ENCODE measurements at regions not wholly inside any gene's neighbourhood (a gene's known extent, or its start where the extent isn't known, plus 50 kb on each side); places are given as distances from the start of the nearest gene placed in this dataset.

DNA sequence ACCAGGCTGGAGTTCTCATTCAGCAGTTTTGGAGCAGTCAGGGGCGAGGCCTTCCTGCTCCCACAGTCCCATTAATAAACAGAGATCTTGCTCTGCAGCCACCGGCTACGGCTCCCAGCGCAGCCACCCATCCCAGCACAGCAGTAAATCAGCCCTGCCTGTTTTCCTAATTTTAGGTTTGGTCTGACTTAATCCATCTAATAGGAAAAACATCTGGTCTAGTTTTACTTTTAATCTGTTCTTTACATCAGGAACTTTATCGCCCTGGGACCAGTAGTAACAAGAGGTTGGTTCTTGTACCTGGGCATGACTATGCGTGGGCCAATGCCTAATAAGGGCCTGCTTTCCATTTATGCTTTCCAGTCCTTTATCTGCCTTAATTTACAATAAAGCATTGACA lies 264.0 kb upstream of the DPH6 start:
- no peaks in the 10 kb centered on the region for H3K9me3 ChIP-seq (ENCODE audit: insufficient read depth, low read length, severe bottlenecking)
- H4K20me1 ChIP-seq (ENCODE audit: insufficient read depth, low read length) = no peaks in the 10 kb centered on the region
- H2AFZ ChIP-seq (ENCODE audit: low read depth, low read length) = no peak overlapping the region
- H3K4me3 ChIP-seq (ENCODE audit: low read depth in 1 of 2, low read length in 2 of 2) = no peak overlapping the region
- no peaks in the 10 kb centered on the region for H3K27me3 ChIP-seq (ENCODE audit: insufficient read depth, low read length, poor library complexity)
- H3K4me1 ChIP-seq (ENCODE audit: insufficient read depth, low read length) = no peaks in the 10 kb centered on the region
- no peak for TF ChIP-seq EZH2 (IDR thresholded peaks at IDR 0.05; ENCODE audit: borderline replicate concordance, low read depth, low read length, severe bottlenecking)
- TF ChIP-seq, protein P1, sequence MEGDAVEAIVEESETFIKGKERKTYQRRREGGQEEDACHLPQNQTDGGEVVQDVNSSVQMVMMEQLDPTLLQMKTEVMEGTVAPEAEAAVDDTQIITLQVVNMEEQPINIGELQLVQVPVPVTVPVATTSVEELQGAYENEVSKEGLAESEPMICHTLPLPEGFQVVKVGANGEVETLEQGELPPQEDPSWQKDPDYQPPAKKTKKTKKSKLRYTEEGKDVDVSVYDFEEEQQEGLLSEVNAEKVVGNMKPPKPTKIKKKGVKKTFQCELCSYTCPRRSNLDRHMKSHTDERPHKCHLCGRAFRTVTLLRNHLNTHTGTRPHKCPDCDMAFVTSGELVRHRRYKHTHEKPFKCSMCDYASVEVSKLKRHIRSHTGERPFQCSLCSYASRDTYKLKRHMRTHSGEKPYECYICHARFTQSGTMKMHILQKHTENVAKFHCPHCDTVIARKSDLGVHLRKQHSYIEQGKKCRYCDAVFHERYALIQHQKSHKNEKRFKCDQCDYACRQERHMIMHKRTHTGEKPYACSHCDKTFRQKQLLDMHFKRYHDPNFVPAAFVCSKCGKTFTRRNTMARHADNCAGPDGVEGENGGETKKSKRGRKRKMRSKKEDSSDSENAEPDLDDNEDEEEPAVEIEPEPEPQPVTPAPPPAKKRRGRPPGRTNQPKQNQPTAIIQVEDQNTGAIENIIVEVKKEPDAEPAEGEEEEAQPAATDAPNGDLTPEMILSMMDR (IDR thresholded peaks at IDR 0.05; ENCODE audit: borderline replicate concordance, extremely low read depth, low read length, poor library complexity, severe bottlenecking) = no peak
- H3K79me2 ChIP-seq (ENCODE audit: insufficient read depth, low read length) = no peaks in the 10 kb centered on the region
- no peaks in the 10 kb centered on the region for H3K36me3 ChIP-seq (ENCODE audit: insufficient read depth, low read length)
- no peak for ATAC-seq (ENCODE audit: insufficient read depth, low read depth)
- no peak overlapping the region for H3K9ac ChIP-seq (ENCODE audit: low read depth, low read length)
- H3K27ac ChIP-seq (ENCODE audit: low read length) = no peak overlapping the region
- H3K4me2 ChIP-seq (ENCODE audit: insufficient read depth, low read length) = no peak overlapping the region
- no peak for DNase-seq

DNA sequence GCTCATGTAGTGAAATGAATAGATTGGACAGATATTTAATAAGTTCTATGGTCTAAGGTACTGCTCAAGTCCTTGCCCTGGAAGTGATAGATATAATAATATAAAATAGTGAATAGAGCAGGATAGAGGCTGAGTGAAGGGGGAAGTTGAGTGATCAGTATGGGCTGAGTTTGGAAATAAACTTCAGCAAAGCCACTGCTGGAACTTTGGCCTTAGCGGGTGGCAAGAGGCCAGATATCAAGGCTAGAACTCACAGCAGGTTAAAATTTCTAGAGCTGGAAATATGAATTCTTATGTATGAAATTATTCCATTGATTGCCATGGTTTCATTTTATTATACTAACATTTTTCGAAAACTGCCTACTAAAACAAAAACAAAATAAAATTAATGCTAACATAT lies 267.6 kb upstream of the DPH6 start:
- Histone ChIP-seq H3K27me3 (ENCODE audit: insufficient read depth, low read length, poor library complexity) (no peaks in the 10 kb centered on the region), H4K20me1 (ENCODE audit: insufficient read depth, low read length) (no peaks in the 10 kb centered on the region), H3K4me3 (ENCODE audit: low read depth in 1 of 2, low read length in 2 of 2) (no peak overlapping the region), H3K79me2 (ENCODE audit: insufficient read depth, low read length) (no peaks in the 10 kb centered on the region), H3K36me3 (ENCODE audit: insufficient read depth, low read length) (no peaks in the 10 kb centered on the region), H3K9me3 (ENCODE audit: insufficient read depth, low read length, severe bottlenecking) (no peaks in the 10 kb centered on the region), H3K4me2 (ENCODE audit: insufficient read depth, low read length) (no peak overlapping the region), H3K9ac (ENCODE audit: low read depth, low read length) (no peak overlapping the region), H3K4me1 (ENCODE audit: insufficient read depth, low read length) (no peaks in the 10 kb centered on the region), H3K27ac (ENCODE audit: low read length) (no peak overlapping the region), H2AFZ (ENCODE audit: low read depth, low read length) (no peak overlapping the region)
- TF ChIP-seq, protein P1 (IDR thresholded peaks at IDR 0.05; ENCODE audit: borderline replicate concordance, extremely low read depth, low read length, poor library complexity, severe bottlenecking) = no peak
- TF ChIP-seq EZH2 (IDR thresholded peaks at IDR 0.05; ENCODE audit: borderline replicate concordance, low read depth, low read length, severe bottlenecking) = no peak
- ATAC-seq (ENCODE audit: insufficient read depth, low read depth) (no peak), DNase-seq (no peak)

DNA sequence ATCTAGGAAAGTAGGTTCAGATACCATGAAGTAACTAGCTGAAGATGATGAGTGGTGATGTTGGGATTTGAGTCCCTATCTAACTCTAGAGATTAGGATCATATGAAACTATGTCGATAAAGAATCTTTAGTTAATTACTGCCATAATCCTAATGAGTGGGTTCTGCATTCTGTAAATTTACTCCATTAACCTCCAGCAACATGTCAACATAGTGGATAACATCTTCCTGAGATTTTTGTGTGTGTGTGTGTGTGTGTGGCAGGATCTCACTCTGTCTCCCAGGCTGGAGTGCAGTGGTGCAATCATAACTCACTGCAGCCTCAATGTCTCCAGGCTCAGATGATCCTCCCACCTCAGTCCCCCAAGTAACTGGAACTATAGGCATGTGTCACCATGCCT lies 272.9 kb upstream of the DPH6 start:
- Histone ChIP-seq H3K36me3 (ENCODE audit: insufficient read depth, low read length) (no peaks in the 10 kb centered on the region), H2AFZ (ENCODE audit: low read depth, low read length) (no peak overlapping the region), H3K27me3 (ENCODE audit: insufficient read depth, low read length, poor library complexity) (no peaks in the 10 kb centered on the region), H3K4me1 (ENCODE audit: insufficient read depth, low read length) (no peaks in the 10 kb centered on the region), H4K20me1 (ENCODE audit: insufficient read depth, low read length) (no peaks in the 10 kb centered on the region), H3K4me2 (ENCODE audit: insufficient read depth, low read length) (no peak overlapping the region), H3K9me3 (ENCODE audit: insufficient read depth, low read length, severe bottlenecking) (no peaks in the 10 kb centered on the region), H3K4me3 (ENCODE audit: low read depth in 1 of 2, low read length in 2 of 2) (no peak overlapping the region), H3K27ac (ENCODE audit: low read length) (no peak overlapping the region), H3K9ac (ENCODE audit: low read depth, low read length) (no peak overlapping the region), H3K79me2 (ENCODE audit: insufficient read depth, low read length) (no peaks in the 10 kb centered on the region)
- TF ChIP-seq, protein P1 (IDR thresholded peaks at IDR 0.05; ENCODE audit: borderline replicate concordance, extremely low read depth, low read length, poor library complexity, severe bottlenecking) = no peak
- no peak for TF ChIP-seq EZH2 (IDR thresholded peaks at IDR 0.05; ENCODE audit: borderline replicate concordance, low read depth, low read length, severe bottlenecking)
- ATAC-seq (ENCODE audit: insufficient read depth, low read depth) (no peak), DNase-seq (no peak)

- ATAC-seq (ENCODE audit: insufficient read depth, low read depth) = no peak
- no peak overlapping the region for H3K4me3 ChIP-seq (ENCODE audit: low read depth in 1 of 2, low read length in 2 of 2)
- H3K27ac ChIP-seq (ENCODE audit: low read length) = no peak overlapping the region
- no peak for TF ChIP-seq EZH2 (IDR thresholded peaks at IDR 0.05; ENCODE audit: borderline replicate concordance, low read depth, low read length, severe bottlenecking)
- TF ChIP-seq, protein P1 (IDR thresholded peaks at IDR 0.05; ENCODE audit: borderline replicate concordance, extremely low read depth, low read length, poor library complexity, severe bottlenecking) = no peak
- H3K36me3 ChIP-seq (ENCODE audit: insufficient read depth, low read length) = no peaks in the 10 kb centered on the region
- no peak overlapping the region for H2AFZ ChIP-seq (ENCODE audit: low read depth, low read length)
- DNase-seq = no peak
- H3K27me3 ChIP-seq (ENCODE audit: insufficient read depth, low read length, poor library complexity) = no peaks in the 10 kb centered on the region
- no peak overlapping the region for H3K9ac ChIP-seq (ENCODE audit: low read depth, low read length)
- H3K79me2 ChIP-seq (ENCODE audit: insufficient read depth, low read length) = no peaks in the 10 kb centered on the region
- H3K9me3 ChIP-seq (ENCODE audit: insufficient read depth, low read length, severe bottlenecking) = no peaks in the 10 kb centered on the region
- H4K20me1 ChIP-seq (ENCODE audit: insufficient read depth, low read length) = no peaks in the 10 kb centered on the region
- H3K4me1 ChIP-seq (ENCODE audit: insufficient read depth, low read length) = no peaks in the 10 kb centered on the region
- no peak overlapping the region for H3K4me2 ChIP-seq (ENCODE audit: insufficient read depth, low read length)
These were observed 276.2 kb upstream of the DPH6 start for GRCh38 chr15:35822153-35822552.

All from DND-41 (cell line).